ENCODE measurements at regions not wholly inside any gene's neighbourhood (a gene's known extent, or its start where the extent isn't known, plus 50 kb on each side); places are given as distances from the start of the nearest gene placed in this dataset.

- H3K36me3 ChIP-seq = no peaks in the 10 kb centered on the region
- intact Hi-C loops (cut with DNase I) = no loop called here
- no peak overlapping the region for H3K27ac ChIP-seq
- DNase-seq = no peak
- no peaks in the 10 kb centered on the region for H3K9me3 ChIP-seq
- peaks cover 35% of the 10 kb centered on the region for H3K27me3 ChIP-seq
- TF ChIP-seq, protein P1, sequence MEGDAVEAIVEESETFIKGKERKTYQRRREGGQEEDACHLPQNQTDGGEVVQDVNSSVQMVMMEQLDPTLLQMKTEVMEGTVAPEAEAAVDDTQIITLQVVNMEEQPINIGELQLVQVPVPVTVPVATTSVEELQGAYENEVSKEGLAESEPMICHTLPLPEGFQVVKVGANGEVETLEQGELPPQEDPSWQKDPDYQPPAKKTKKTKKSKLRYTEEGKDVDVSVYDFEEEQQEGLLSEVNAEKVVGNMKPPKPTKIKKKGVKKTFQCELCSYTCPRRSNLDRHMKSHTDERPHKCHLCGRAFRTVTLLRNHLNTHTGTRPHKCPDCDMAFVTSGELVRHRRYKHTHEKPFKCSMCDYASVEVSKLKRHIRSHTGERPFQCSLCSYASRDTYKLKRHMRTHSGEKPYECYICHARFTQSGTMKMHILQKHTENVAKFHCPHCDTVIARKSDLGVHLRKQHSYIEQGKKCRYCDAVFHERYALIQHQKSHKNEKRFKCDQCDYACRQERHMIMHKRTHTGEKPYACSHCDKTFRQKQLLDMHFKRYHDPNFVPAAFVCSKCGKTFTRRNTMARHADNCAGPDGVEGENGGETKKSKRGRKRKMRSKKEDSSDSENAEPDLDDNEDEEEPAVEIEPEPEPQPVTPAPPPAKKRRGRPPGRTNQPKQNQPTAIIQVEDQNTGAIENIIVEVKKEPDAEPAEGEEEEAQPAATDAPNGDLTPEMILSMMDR (IDR thresholded peaks at IDR 0.05) = no peak
- no peaks in the 10 kb centered on the region for H3K4me1 ChIP-seq
- H3K4me3 ChIP-seq = no peak overlapping the region
- ATAC-seq = no peak
Observed at GRCh38 chr16:73886426-73886825, 410.2 kb upstream of the PSMD7 start.

DNA sequence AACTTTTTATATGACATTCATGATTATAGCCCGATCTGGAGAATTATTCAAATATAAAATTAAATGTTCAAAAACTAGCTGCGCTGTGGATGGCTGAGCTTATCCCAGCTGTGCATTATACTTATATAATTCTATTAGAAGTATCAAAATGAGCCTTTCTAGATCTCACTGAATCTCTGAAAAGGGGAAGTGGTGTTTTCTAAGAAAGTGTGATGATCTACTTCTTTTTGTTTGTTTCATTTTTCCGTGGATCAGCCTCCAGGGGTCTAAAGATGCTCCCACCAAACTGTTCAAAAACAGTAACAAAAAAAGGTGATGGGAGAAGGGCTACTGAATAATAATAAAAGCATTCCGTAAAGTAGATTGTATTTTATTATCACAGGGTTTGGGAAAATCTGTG lies 411.3 kb upstream of the PSMD7 start:
- H3K9me3 ChIP-seq = no peaks in the 10 kb centered on the region
- H3K4me3 ChIP-seq = no peak overlapping the region
- H3K36me3 ChIP-seq = no peaks in the 10 kb centered on the region
- intact Hi-C loops (cut with DNase I) = no loop called here
- H3K4me1 ChIP-seq = no peaks in the 10 kb centered on the region
- TF ChIP-seq, protein P1 (IDR thresholded peaks at IDR 0.05) = no peak
- no peak for ATAC-seq
- DNase-seq = no peak
- H3K27me3 ChIP-seq = peaks cover 24% of the 10 kb centered on the region
- H3K27ac ChIP-seq = no peak overlapping the region

- Histone ChIP-seq H3K27ac (no peak overlapping the region), H3K4me1 (no peaks in the 10 kb centered on the region), H3K27me3 (peaks cover 19% of the 10 kb centered on the region), H3K4me3 (no peak overlapping the region), H3K36me3 (no peaks in the 10 kb centered on the region), H3K9me3 (no peaks in the 10 kb centered on the region)
- intact Hi-C loops (cut with DNase I) = no loop called here
- DNase-seq (no peak), ATAC-seq (no peak)
- TF ChIP-seq, protein P1 (IDR thresholded peaks at IDR 0.05) = no peak
Observed at GRCh38 chr16:73883841-73884240, 412.8 kb upstream of the PSMD7 start.

DNA sequence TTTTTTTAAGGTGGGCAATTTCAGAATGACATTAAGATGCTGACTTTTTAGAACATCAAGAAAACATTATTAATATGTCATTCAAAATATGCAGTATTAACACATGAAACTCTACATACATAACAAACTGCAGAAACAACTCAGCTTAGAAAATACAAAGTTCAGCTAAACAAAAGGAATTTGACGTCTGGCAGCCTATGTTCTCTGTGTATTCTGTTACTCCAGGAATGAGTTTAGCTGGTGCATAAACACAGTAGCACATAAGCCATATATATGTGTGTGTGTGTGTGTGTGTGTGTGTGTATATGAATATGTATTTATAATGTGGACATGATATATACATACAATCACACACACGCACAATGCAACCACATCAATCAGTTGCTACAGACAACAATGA lies 413.5 kb upstream of the PSMD7 start:
- TF ChIP-seq, protein P1 (IDR thresholded peaks at IDR 0.05) = no peak
- H3K36me3 ChIP-seq = no peaks in the 10 kb centered on the region
- H3K27ac ChIP-seq = no peak overlapping the region
- peaks cover 19% of the 10 kb centered on the region for H3K27me3 ChIP-seq
- DNase-seq (no peak), ATAC-seq (no peak)
- H3K4me1 ChIP-seq = no peaks in the 10 kb centered on the region
- no peak overlapping the region for H3K4me3 ChIP-seq
- H3K9me3 ChIP-seq = no peaks in the 10 kb centered on the region
- intact Hi-C loops (cut with DNase I) = no loop called here

DNA sequence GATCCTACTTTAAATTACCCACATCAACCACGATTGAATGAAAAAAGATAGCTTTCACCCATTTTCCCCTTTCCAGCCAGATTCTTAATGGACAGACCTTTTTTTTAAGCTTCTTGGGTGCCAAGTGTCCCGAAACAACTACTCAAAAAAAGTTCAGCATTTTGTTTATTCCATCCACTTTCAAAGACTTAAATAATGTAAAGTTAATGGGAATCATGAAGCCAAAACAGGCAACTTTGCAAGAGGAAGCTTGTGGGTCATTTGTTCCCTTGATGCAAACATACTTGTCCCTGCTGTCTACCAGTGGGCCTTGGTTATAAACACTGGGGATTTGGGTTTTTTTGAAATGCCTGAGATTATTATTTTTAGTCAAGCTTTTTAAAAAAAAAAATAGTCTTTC lies 414.0 kb upstream of the PSMD7 start:
- Histone ChIP-seq H3K36me3 (no peaks in the 10 kb centered on the region), H3K27ac (no peak overlapping the region), H3K27me3 (peaks cover 19% of the 10 kb centered on the region), H3K4me1 (no peaks in the 10 kb centered on the region), H3K9me3 (no peaks in the 10 kb centered on the region), H3K4me3 (no peak overlapping the region)
- ATAC-seq (no peak), DNase-seq (no peak)
- intact Hi-C loops (cut with DNase I) = no loop called here
- TF ChIP-seq, protein P1 (IDR thresholded peaks at IDR 0.05) = no peak

DNA sequence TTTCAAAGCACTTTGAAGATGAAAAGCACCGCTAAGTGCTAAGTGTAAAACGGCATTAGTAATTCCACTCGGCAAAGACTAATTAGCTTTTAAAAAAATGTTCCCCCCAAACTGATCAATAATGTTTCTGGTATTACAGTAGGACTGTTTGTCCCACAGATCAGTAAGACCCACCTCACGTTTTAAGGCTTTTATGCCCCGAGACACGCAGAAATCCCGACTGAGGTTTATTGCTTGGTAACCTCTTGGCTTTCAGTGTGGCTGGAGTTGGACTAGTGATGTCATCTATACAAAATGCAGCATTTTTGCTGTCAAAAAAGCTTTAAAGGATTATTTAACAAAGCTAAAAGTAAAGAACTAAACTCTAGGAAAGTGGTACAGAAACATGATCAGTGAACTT lies 414.6 kb upstream of the PSMD7 start:
- no peak for DNase-seq
- Histone ChIP-seq H3K4me1 (no peaks in the 10 kb centered on the region), H3K27me3 (peaks cover 16% of the 10 kb centered on the region), H3K27ac (no peak overlapping the region), H3K36me3 (no peaks in the 10 kb centered on the region), H3K9me3 (no peaks in the 10 kb centered on the region), H3K4me3 (no peak overlapping the region)
- TF ChIP-seq, protein P1 (IDR thresholded peaks at IDR 0.05) = no peak
- intact Hi-C loops (cut with DNase I) = no loop called here
- no peak for ATAC-seq
